DOHH2 (cell line): ENCODE measurements at regions not wholly inside any gene's neighbourhood (a gene's known extent, or its start where the extent isn't known, plus 50 kb on each side); places are given as distances from the start of the nearest gene placed in this dataset.

Experiments used
- EZH2phosphoT487 ChIP-seq: fragments of 200-600 bp; sonication (generic); IDR thresholded peaks from 2 replicates; pipeline ENCODE4 v1.6.1; 2017; ENCODE audit warnings: borderline replicate concordance, mild to moderate bottlenecking, antibody characterized with exemption, low read length, moderate library complexity, mixed read lengths
- TF ChIP-seq, protein P1 (sequence below): fragments of 200-600 bp; sonication (generic); IDR thresholded peaks from one replicate; pipeline ENCODE4 v1.5.1; 2014; ENCODE audit warnings: antibody characterized with exemption, mild to moderate bottlenecking, low read depth, low read length; ENCODE audit not compliant: poor library complexity, severe bottlenecking

DNA sequence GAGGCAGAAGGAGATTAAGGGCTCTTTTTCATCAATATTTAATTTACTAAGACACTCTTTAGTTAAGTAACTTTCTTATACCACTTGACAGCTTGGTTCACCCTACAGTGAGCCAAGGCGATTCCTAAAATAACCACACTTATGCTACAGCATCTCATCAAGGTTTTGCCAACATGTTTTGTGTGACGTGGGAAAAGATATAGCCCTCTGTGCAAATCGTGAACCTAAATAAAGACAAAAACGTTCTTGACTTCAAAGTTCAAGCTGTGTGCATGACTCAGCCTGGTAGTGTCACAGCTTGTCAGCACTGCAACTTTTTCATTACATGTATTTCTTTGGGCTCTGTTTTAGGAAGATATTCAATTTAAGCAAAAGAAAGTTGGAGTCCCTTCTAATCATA is 297.0 kb upstream of the EPHA3 start:
- TF ChIP-seq, protein P1, sequence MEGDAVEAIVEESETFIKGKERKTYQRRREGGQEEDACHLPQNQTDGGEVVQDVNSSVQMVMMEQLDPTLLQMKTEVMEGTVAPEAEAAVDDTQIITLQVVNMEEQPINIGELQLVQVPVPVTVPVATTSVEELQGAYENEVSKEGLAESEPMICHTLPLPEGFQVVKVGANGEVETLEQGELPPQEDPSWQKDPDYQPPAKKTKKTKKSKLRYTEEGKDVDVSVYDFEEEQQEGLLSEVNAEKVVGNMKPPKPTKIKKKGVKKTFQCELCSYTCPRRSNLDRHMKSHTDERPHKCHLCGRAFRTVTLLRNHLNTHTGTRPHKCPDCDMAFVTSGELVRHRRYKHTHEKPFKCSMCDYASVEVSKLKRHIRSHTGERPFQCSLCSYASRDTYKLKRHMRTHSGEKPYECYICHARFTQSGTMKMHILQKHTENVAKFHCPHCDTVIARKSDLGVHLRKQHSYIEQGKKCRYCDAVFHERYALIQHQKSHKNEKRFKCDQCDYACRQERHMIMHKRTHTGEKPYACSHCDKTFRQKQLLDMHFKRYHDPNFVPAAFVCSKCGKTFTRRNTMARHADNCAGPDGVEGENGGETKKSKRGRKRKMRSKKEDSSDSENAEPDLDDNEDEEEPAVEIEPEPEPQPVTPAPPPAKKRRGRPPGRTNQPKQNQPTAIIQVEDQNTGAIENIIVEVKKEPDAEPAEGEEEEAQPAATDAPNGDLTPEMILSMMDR: no peak
- no peak for TF ChIP-seq EZH2phosphoT487
